Body of pancreas (tissue), 4 donors: ENCODE measurements at regions not wholly inside any gene's neighbourhood (a gene's known extent, or its start where the extent isn't known, plus 50 kb on each side); places are given as distances from the start of the nearest gene placed in this dataset.

ENCODE experiments used
- CTCF ChIP-seq, 7 experiments: fragments of 450-650 bp in 4 of 7; fragments of 200-600 bp in 3 of 7; sonication (generic) in 3 of 7; IDR thresholded peaks; one replicate each; pipeline ENCODE4 v1.5.1; 2016 to 2019; ENCODE audit warnings: antibody characterized with exemption in 7 of 7
- POLR2A ChIP-seq, 3 donors: fragments of 450-650 bp; IDR thresholded peaks; one replicate each; pipeline ENCODE4 v1.6.1; 2016; ENCODE audit warnings: antibody characterized with exemption in 3 of 3, mild to moderate bottlenecking in 2 of 3

- TF ChIP-seq POLR2A (IDR thresholded peaks at IDR 0.05), result no peak
- TF ChIP-seq CTCF (IDR thresholded peaks at IDR 0.05), result no peak
Observed at GRCh38 chr2:52960881-52961280, 806.7 kb upstream of the CHAC2 start.
